ENCODE measurements at regions not wholly inside any gene's neighbourhood (a gene's known extent, or its start where the extent isn't known, plus 50 kb on each side); places are given as distances from the start of the nearest gene placed in this dataset.

DNA sequence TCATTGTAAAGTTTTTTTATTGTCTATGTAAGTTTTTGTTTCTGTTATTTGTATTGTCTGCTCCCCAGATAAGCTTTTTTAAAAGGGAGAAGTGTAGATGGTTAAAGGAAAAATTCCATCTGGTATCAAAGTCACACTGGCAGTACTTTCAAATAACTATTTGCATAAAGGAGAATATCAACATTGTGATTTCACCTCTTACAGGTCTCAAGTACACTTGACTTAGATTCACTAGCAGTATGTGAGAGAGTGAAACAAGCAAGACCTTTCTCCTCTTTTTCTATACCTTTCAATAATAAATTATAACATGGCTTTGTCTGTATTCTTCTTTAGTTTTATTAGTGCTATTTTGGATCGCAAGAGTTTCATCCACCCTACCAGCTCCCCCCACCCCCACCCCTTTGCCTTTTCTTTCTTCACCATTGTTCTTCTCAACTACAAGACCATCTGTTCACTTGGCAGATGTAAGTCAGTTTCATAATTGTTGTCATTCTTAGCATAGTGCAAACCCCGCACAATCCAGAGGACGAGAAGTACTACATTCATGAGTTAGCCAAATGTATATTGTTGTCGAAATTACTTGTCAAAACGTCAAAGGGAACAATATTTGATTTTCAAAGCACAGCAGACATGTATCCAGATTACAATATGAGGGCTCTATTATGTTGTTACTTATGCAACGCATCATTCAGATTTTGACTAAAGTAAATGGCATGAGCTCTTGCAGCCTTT lies 602.7 kb upstream of the FLRT2 start:
- Mint-ChIP-seq H3K27me3 (ENCODE audit: insufficient read depth, low read depth, poor library complexity) (no peaks in the 10 kb centered on the region), H3K27ac (no peak overlapping the region), H3K4me3 (no peak overlapping the region), H3K9me3 (no peaks in the 10 kb centered on the region), H3K4me1 (no peaks in the 10 kb centered on the region), H3K36me3 (ENCODE audit: low read depth) (no peaks in the 10 kb centered on the region)
- Histone ChIP-seq H2AFZ (no peak overlapping the region), H3K4me3 (no peak overlapping the region), H3K27ac (ENCODE audit: low read depth) (no peak overlapping the region), H4K20me1 (replicated peaks; ENCODE audit: insufficient read depth) (no peaks in the 10 kb centered on the region), H3K36me3 (ENCODE audit: insufficient read depth) (no peaks in the 10 kb centered on the region), H3K9me2 (ENCODE audit: insufficient read depth) (no peaks in the 10 kb centered on the region), H3F3A (replicated peaks; ENCODE audit: low read depth) (no peaks in the 10 kb centered on the region), H3K4me2 (no peak overlapping the region), H3K27me3 (ENCODE audit: insufficient read depth) (no peaks in the 10 kb centered on the region), H3K4me1 (ENCODE audit: insufficient read depth) (no peaks in the 10 kb centered on the region), H3K79me2 (replicated peaks; ENCODE audit: insufficient read depth) (no peaks in the 10 kb centered on the region)
- TF ChIP-seq, protein P1, sequence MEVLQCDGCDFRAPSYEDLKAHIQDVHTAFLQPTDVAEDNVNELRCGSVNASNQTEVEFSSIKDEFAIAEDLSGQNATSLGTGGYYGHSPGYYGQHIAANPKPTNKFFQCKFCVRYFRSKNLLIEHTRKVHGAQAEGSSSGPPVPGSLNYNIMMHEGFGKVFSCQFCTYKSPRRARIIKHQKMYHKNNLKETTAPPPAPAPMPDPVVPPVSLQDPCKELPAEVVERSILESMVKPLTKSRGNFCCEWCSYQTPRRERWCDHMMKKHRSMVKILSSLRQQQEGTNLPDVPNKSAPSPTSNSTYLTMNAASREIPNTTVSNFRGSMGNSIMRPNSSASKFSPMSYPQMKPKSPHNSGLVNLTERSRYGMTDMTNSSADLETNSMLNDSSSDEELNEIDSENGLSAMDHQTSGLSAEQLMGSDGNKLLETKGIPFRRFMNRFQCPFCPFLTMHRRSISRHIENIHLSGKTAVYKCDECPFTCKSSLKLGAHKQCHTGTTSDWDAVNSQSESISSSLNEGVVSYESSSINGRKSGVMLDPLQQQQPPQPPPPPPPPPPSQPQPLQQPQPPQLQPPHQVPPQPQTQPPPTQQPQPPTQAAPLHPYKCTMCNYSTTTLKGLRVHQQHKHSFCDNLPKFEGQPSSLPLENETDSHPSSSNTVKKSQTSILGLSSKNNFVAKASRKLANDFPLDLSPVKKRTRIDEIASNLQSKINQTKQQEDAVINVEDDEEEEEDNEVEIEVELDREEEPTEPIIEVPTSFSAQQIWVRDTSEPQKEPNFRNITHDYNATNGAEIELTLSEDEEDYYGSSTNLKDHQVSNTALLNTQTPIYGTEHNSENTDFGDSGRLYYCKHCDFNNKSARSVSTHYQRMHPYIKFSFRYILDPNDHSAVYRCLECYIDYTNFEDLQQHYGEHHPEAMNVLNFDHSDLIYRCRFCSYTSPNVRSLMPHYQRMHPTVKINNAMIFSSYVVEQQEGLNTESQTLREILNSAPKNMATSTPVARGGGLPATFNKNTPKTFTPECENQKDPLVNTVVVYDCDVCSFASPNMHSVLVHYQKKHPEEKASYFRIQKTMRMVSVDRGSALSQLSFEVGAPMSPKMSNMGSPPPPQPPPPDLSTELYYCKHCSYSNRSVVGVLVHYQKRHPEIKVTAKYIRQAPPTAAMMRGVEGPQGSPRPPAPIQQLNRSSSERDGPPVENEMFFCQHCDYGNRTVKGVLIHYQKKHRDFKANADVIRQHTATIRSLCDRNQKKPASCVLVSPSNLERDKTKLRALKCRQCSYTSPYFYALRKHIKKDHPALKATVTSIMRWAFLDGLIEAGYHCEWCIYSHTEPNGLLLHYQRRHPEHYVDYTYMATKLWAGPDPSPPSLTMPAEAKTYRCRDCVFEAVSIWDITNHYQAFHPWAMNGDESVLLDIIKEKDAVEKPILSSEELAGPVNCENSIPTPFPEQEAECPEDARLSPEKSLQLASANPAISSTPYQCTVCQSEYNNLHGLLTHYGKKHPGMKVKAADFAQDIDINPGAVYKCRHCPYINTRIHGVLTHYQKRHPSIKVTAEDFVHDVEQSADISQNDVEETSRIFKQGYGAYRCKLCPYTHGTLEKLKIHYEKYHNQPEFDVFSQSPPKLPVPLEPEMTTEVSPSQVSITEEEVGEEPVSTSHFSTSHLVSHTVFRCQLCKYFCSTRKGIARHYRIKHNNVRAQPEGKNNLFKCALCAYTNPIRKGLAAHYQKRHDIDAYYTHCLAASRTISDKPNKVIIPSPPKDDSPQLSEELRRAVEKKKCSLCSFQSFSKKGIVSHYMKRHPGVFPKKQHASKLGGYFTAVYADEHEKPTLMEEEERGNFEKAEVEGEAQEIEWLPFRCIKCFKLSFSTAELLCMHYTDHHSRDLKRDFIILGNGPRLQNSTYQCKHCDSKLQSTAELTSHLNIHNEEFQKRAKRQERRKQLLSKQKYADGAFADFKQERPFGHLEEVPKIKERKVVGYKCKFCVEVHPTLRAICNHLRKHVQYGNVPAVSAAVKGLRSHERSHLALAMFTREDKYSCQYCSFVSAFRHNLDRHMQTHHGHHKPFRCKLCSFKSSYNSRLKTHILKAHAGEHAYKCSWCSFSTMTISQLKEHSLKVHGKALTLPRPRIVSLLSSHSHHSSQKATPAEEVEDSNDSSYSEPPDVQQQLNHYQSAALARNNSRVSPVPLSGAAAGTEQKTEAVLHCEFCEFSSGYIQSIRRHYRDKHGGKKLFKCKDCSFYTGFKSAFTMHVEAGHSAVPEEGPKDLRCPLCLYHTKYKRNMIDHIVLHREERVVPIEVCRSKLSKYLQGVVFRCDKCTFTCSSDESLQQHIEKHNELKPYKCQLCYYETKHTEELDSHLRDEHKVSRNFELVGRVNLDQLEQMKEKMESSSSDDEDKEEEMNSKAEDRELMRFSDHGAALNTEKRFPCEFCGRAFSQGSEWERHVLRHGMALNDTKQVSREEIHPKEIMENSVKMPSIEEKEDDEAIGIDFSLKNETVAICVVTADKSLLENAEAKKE (CRISPR knock-in tag; IDR thresholded peaks at IDR 0.05), result no peak
- TF ChIP-seq POLR2AphosphoS5 (IDR thresholded peaks at IDR 0.05; ENCODE audit: low read depth) (no peak), EZH2 (IDR thresholded peaks at IDR 0.05; ENCODE audit: low read depth, unreplicated experiment) (no peak), ZNF331 (CRISPR knock-in tag; IDR thresholded peaks at IDR 0.05; ENCODE audit: low read depth) (no peak), STAT1 (IDR thresholded peaks at IDR 0.05; ENCODE audit: unreplicated experiment) (no peak), ETS1 (IDR thresholded peaks at IDR 0.05) (no peak), JUNB (IDR thresholded peaks at IDR 0.05; ENCODE audit: unreplicated experiment) (no peak), CTCF (conservative IDR thresholded peaks at IDR 0.05; ENCODE audit: low read depth in 2 of 2) (no peak), CREB1 (CRISPR knock-in tag; IDR thresholded peaks at IDR 0.05; ENCODE audit: low read depth) (no peak), ZNF114 (CRISPR knock-in tag; IDR thresholded peaks at IDR 0.05) (no peak), EZH2phosphoT487 (IDR thresholded peaks at IDR 0.05; ENCODE audit: unreplicated experiment) (no peak), NANOG (IDR thresholded peaks at IDR 0.05; ENCODE audit: borderline replicate concordance) (no peak)
- TF ChIP-seq, protein P2, sequence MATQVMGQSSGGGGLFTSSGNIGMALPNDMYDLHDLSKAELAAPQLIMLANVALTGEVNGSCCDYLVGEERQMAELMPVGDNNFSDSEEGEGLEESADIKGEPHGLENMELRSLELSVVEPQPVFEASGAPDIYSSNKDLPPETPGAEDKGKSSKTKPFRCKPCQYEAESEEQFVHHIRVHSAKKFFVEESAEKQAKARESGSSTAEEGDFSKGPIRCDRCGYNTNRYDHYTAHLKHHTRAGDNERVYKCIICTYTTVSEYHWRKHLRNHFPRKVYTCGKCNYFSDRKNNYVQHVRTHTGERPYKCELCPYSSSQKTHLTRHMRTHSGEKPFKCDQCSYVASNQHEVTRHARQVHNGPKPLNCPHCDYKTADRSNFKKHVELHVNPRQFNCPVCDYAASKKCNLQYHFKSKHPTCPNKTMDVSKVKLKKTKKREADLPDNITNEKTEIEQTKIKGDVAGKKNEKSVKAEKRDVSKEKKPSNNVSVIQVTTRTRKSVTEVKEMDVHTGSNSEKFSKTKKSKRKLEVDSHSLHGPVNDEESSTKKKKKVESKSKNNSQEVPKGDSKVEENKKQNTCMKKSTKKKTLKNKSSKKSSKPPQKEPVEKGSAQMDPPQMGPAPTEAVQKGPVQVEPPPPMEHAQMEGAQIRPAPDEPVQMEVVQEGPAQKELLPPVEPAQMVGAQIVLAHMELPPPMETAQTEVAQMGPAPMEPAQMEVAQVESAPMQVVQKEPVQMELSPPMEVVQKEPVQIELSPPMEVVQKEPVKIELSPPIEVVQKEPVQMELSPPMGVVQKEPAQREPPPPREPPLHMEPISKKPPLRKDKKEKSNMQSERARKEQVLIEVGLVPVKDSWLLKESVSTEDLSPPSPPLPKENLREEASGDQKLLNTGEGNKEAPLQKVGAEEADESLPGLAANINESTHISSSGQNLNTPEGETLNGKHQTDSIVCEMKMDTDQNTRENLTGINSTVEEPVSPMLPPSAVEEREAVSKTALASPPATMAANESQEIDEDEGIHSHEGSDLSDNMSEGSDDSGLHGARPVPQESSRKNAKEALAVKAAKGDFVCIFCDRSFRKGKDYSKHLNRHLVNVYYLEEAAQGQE (IDR thresholded peaks at IDR 0.05; ENCODE audit: unreplicated experiment), result no peak
- ATAC-seq (no peak), DNase-seq (ENCODE audit: low spot score) (no peak)

Data from GM23338 (cell line).